ENCODE measurements at regions not wholly inside any gene's neighbourhood (a gene's known extent, or its start where the extent isn't known, plus 50 kb on each side); places are given as distances from the start of the nearest gene placed in this dataset.
"Not testable (repeated sequence)": the region's sequence is repeated elsewhere in the genome, so short reads cannot be mapped to it uniquely, and the experiment has no call there.

DNA sequence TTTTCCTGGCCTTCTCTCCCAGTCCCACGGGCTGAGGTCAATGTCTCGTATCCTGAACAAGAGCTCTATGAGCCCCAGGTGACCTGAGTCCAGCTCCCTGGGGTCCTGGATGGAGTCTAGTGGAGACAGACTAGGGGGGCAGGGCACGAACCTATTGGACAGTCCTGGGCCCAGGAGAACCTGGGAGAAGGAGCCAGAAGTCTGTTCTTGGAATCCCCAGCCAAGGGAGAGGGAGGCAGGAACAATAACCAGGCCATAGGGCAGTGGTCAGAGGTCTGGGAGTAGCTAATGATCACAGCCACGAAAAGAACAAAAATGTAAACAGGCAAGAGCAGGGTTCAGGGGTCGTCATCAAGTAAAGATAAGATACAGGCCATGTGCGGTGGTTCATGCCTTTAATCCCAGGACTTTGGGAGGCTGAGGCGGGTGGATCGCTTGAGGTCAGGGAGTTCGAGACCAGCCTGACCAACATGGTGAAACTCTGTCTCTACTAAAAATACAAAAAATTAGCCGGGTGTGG lies 60.8 kb downstream of the COPRS start:
- peak in 2 of 10 donors; percentile 22 to 71 for DNase-seq
- intact Hi-C loops (cut with DNase I): no loop called here

GRCh38 chr17:31795941-31796340 lies 63.1 kb downstream of the COPRS start:
- intact Hi-C loops (cut with DNase I): not testable (repeated sequence)
- DNase-seq: peak in 2 of 10 donors; percentile 18 to 72

GRCh38 chr17:31794111-31794510 lies 64.9 kb downstream of the COPRS start:
- DNase-seq: peak in 2 of 10 donors; percentile 11 to 55
- intact Hi-C loops (cut with DNase I): loop anchor here (5.0 kb wide), 1 partner anchor 97 kb away; no protein-coding TSS in a partner anchor

- not testable (repeated sequence) for DNase-seq
- intact Hi-C loops (cut with DNase I): loop anchor here (5.0 kb wide), 1 partner anchor 96 kb away; no protein-coding TSS in a partner anchor
Measured at GRCh38 chr17:31793634-31794033, 65.4 kb downstream of the COPRS start.

GRCh38 chr17:31792007-31792585 lies 66.9 kb downstream of the COPRS start:
- DNase-seq: peak in 1 of 10 donors; percentile 14
- intact Hi-C loops (cut with DNase I): loop anchor here (5.0 kb wide), 1 partner anchor 95 kb away; no protein-coding TSS in a partner anchor

GRCh38 chr17:31789707-31790505 lies 69.1 kb downstream of the COPRS start:
- intact Hi-C loops (cut with DNase I): loop anchor here (5.0 kb wide), 1 partner anchor 93 kb away; no protein-coding TSS in a partner anchor
- peak in 1 of 10 donors; percentile 7 for DNase-seq

DNA sequence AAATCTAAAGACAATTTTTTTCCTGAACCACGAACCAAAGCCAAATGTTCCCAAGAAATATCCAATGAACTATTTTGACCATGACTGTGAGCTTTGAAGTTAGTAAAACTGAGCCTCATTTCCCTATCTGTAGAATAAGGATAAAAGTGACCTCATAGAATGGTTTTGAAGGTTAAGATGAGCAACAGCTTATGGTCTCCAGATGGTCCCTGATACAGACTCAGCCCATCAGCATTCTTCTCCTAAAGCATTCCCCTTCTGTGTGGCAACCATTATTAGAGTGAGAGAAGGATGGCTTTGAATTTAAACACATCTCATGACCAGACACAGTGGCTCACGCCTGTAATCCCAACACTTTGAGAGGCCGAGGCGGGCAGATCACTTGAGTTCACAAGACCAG lies 70.1 kb downstream of the COPRS start:
- no peak for DNase-seq
- intact Hi-C loops (cut with DNase I): no loop called here

DNA sequence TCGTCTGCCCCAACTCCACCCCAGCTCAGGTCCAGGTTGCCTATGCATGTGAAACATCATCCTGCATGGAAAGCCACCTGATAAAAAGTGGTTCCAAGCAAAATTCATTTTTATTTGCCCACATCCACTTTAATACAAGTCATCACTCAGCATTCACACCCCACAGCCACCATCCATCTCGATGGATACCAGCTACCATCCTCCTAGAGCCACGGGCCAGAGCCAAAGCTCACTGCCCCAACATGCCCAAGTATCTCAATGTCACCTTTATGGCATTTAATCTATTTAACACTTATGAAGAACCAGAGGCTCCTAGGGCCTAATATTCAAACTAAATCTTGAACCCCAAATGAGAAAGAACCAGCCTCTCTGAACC lies 70.5 kb downstream of the COPRS start:
- DNase-seq: no peak
- intact Hi-C loops (cut with DNase I): no loop called here

GRCh38 chr17:31787857-31788570 lies 71.0 kb downstream of the COPRS start:
- intact Hi-C loops (cut with DNase I): no loop called here
- DNase-seq: peak in 9 of 10 donors; percentile 19 to 94 (median 65)

DNA sequence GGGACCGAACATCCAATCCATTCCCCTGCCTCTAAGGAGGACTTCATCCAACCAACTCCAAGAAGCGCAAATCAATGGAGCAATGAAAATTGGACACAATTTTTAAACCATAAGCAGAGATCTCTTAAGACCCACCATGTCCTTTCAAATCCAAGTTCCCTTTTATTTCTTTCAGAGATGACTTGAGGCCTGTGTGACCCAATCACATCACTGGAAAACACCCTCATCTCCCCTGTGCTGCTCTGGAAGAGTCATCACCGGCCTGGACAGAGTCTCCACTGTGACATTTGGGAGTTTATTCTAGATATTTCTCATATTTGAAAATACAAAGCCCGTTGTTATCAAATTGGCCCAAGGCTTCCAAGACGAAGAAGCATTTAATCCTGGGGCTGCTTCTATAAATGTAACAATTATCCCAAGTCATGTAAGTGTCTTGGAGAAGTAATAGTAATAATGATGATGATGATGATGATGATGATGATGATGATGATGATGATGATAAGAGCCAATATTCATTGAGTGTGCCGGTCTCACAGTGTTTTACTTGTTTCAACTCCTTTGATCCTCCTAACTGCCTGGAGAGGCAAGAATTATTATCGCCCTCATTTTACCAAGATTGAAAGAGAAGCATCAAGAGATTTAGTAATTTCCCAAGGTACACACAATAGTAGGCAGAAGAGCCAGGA lies 72.1 kb downstream of the COPRS start:
- no peak for DNase-seq
- intact Hi-C loops (cut with DNase I): no loop called here

GRCh38 chr17:31780483-31780882 lies 78.6 kb downstream of the COPRS start:
- intact Hi-C loops (cut with DNase I): no loop called here
- DNase-seq: peak in 1 of 10 donors; percentile 5

- DNase-seq: no peak
- intact Hi-C loops (cut with DNase I): no loop called here
Measured at GRCh38 chr17:31778523-31778922, 80.5 kb downstream of the COPRS start.

DNA sequence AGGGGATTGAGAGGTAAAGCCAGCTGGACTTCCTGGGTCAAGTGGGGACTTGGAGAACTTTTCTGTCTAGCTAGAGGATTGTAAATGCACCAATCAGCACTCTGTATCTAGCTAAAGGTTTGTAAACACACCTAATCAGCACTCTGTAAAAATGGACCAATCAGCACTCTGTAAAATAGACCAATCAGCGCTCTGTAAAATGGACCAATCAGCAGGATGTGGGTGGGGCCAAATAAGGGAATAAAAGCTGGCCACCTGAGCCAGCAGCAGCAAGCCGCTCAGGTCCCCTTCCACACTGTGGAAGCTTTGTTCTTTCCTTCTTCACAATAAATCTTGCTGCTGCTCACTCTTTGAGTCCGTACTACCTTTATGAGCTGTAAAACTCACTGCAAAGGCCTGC lies 87.7 kb downstream of the COPRS start:
- DNase-seq; intact Hi-C loops (cut with DNase I): not testable (repeated sequence)

- intact Hi-C loops (cut with DNase I); DNase-seq: not testable (repeated sequence)
Measured at GRCh38 chr17:31770501-31770900, 88.5 kb downstream of the COPRS start.

DNA sequence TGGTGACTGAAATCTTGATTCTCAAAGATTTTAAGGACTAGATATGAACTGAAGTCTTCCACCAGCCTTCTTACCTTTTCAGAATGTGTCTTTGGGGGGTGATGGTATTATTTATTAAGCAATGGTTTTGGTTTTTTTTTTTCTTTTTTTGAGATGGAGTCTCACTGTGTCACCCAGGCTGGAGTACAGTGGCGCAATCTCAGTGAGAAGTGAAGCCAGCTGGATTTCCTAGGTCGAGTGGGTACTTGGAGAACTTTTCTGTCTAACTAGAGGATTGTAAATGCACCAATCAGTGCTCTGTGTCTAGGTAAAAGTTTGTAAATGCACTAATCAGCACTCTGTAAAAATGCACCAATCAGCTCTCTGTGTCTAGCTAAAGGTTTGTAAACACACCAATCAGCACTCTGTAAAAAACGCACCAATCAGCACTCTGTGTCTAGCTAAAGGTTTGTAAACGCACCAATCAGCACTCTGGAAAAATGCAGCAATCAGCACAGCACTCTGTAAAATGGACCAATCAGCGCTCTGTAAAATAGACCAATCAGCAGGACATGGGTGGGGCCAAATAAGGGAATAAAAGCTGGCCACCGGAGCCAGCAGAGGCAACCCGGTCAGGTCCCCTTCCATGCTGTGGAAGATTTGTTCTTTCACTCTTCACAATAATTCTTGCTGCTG lies 97.1 kb downstream of the COPRS start:
- intact Hi-C loops (cut with DNase I): not testable (repeated sequence)

DNA sequence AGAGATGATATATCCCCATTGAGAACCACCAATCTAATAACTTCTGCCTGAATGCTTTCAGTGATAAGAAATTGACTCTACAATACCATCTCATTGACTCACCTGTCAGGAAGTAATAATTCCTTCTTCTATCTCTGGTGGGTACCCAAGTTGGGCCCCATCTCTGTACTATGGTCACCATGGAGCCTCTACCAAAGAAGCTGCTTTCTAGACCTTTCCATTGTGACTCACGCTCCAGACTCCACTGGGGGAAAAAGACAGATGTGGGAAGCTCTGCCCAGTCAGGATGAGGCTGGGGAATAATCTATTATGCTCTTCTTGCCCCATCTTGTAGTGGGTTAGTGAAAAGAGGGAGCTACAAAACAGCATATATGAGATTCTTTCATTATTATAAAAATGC lies 100.4 kb downstream of the COPRS start:
- no peak for DNase-seq
- intact Hi-C loops (cut with DNase I): no loop called here

More for the DNA sequence above, 97.1 kb downstream of the COPRS start:
- not testable (repeated sequence) for DNase-seq

DNA sequence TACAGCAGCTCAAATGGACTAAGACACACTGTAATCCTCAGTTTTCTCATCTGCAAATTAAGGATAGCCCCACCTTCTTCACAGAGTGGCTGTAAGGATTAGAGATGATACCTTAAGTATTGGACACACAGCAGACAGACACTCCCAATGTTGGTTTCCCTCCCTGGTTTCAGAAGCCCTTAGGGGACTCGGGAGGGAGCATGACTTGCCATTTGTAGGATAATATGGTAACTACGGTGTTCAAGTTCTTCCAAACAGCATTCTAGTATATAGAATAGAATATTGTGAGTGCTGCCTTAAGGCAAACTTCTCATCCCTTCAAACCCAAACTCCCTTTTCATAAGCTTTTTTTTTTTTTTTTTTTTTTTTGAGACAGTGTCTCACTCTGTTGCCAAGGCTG lies 101.9 kb downstream of the COPRS start:
- DNase-seq: no peak
- intact Hi-C loops (cut with DNase I): no loop called here

DNA sequence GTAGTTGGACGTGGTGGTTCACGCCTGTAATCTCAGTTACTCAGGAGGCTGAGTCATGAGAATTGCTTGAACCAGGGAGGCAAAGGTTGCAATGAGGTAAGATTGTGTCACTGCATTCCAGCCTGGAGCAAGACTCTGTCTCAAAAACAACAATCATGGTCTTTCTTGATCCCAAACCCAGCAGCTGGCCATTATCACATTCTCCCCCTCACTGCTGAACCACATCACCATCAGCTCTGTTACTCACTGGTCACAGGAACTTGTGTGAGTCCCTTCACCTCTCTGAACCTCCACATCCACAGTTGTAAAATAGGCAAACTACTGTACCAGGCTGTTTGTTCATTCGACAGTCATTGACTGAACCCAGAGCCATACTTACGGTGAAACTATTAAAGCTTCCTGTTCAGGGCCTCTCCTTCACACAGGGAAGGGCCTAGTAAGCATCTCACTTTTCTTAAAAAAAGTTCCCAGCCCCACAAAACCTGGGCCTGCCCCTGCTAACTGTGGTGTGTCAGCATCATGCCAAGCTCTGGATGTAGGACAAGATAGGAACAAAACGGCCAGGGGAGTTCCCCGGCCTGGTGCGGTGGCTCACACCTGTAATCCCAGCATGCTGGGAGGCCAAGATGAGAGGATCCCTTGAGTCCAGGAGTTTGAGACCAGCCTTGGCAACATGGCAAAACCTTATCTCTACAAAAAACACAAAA lies 104.7 kb downstream of the COPRS start:
- intact Hi-C loops (cut with DNase I): no loop called here
- no peak for DNase-seq

DNA sequence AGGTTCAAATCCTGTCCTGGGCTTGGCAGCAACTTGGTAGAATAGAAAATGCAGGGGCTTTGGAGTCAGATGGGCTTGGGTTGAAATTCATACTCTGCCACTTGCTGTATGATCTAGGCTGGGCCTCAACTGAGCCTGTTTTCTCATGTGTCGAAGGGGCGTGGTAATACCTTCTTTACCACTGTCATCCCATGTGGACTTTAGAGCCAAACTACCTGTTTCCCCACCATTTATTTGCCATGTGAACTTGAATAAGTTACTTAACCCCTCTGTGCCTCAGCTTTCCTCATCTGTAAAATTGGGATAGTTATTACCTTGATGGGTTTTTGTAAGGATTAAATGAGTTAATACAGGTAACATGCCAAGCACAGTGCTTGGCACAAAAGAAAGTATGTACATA lies 106.0 kb downstream of the COPRS start:
- no peak for DNase-seq
- intact Hi-C loops (cut with DNase I): no loop called here
